SU-DHL-6 (cell line): ENCODE measurements at regions not wholly inside any gene's neighbourhood (a gene's known extent, or its start where the extent isn't known, plus 50 kb on each side); places are given as distances from the start of the nearest gene placed in this dataset.

Experiments used
- H2AFZ ChIP-seq: fragments of 200-600 bp; sonication (generic); 2 replicates; pipeline ENCODE4 v1.6.1; 2014; ENCODE audit warnings: low read depth, mild to moderate bottlenecking, moderate library complexity, mixed read lengths, antibody characterized with exemption, low read length; ENCODE audit not compliant: severe bottlenecking
- H3F3A ChIP-seq: fragments of 200-600 bp; shearing (Covaris generic); 2 replicates; pipeline ENCODE4 v1.6.0; 2016; ENCODE audit warnings: antibody characterized with exemption, mild to moderate bottlenecking; ENCODE audit not compliant: insufficient read depth
- H3K27ac ChIP-seq: fragments of 200-600 bp; sonication (generic); 2 replicates; pipeline ENCODE4 v1.5.1; 2016; ENCODE audit warnings: low read depth, mild to moderate bottlenecking, low read length, moderate library complexity, mixed read lengths
- H3K27me3 ChIP-seq: fragments of 200-600 bp; sonication (generic), shearing (Covaris generic); 2 replicates; pipeline ENCODE4 v1.6.0; 2014; ENCODE audit warnings: mild to moderate bottlenecking, low read length
- H3K36me3 ChIP-seq: fragments of 200-600 bp; sonication (generic); 2 replicates; pipeline ENCODE4 v1.6.1; 2014; ENCODE audit warnings: mild to moderate bottlenecking, low read length, mixed read lengths
- H3K4me2 ChIP-seq: fragments of 300-600, 200-600 bp; shearing (Covaris generic), sonication (generic); 2 replicates; pipeline ENCODE4 v1.6.0; 2014; ENCODE audit warnings: low read length, low read depth, mild to moderate bottlenecking; ENCODE audit not compliant: poor library complexity, severe bottlenecking
- H3K4me3 ChIP-seq: fragments of 200-600 bp; sonication (generic); 2 replicates; pipeline ENCODE4 v1.5.1; 2014; ENCODE audit warnings: antibody characterized with exemption, low read length, mild to moderate bottlenecking, mixed read lengths; ENCODE audit not compliant: insufficient read depth, poor library complexity, severe bottlenecking
- H3K79me2 ChIP-seq: fragments of 200-600 bp; sonication (generic); 2 replicates; pipeline ENCODE4 v1.6.1; 2014; ENCODE audit warnings: mild to moderate bottlenecking, low read length, moderate library complexity; ENCODE audit not compliant: insufficient read depth
- H3K9ac ChIP-seq: fragments of 200-600 bp; sonication (generic); 2 replicates; pipeline ENCODE4 v1.7.0; 2014; ENCODE audit warnings: mild to moderate bottlenecking, low read length
- H3K9me2 ChIP-seq: fragments of 200-600 bp; sonication (generic); replicated peaks from 2 replicates; pipeline ENCODE4 v1.6.1; 2014; ENCODE audit warnings: low read length; ENCODE audit not compliant: insufficient read depth
- H3K9me3 ChIP-seq: fragments of 200-600 bp; sonication (generic); 2 replicates; pipeline ENCODE4 v1.6.1; 2014; ENCODE audit warnings: low read length, mixed read lengths; ENCODE audit not compliant: insufficient read depth
- H4K20me1 ChIP-seq: fragments of 200-600 bp; sonication (generic); 2 replicates; pipeline ENCODE4 v1.6.1; 2014; ENCODE audit warnings: low read depth, mild to moderate bottlenecking, antibody characterized with exemption, low read length, moderate library complexity, mixed read lengths
- EZH2phosphoT487 ChIP-seq: fragments of 200-600 bp; sonication (generic), shearing (Covaris generic); conservative IDR thresholded peaks from 2 replicates; pipeline ENCODE4 v1.6.1; 2018; ENCODE audit warnings: mild to moderate bottlenecking, antibody characterized with exemption, low read length, moderate library complexity, mixed read lengths
- TF ChIP-seq, protein P1 (sequence below): fragments of 200-600 bp; sonication (generic); IDR thresholded peaks from one replicate; pipeline ENCODE4 v1.5.1; 2017; ENCODE audit warnings: antibody characterized with exemption, mild to moderate bottlenecking, low read length, moderate library complexity; ENCODE audit not compliant: insufficient read depth, poor library complexity, severe bottlenecking

DNA sequence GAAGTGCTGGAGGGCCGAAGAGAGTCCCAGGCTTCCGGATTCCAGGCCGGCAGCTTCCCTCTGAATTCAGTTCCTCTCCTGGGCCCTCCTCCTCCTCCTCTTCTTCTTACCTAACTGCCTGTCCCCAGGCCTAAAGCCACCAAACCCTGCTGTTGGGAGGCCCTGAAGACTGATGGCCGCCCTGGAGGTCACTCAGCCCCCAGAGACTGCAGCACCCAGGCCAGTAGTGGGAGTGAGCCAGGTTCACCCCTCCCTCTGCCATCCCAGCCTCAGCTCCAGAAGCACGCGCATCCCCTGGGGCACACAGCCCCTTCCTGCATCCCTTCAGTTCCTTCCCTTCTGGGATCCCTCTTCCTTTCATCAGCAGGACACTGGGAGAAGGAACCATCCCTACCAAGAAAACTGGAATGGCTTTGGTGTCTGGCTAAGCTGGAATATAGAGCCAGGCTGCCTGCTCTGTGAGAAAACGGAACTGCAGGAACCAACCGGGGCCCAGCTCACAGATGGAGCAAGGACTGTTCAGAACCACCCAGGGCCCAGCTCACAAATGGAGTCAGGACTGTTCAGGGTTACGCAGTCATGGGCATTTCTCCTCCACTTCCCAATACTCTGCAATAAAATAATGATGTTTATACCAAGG, 127.4 kb downstream of the NDUFA10 start:
- Histone ChIP-seq H3K9me3 (no peaks in the 10 kb centered on the region; the same call in 1 of the 2 replicates), H3K27ac (no peak overlapping the region), H3K9ac (no peak overlapping the region), H2AFZ (no peak overlapping the region), H3K4me2 (no peak overlapping the region), H3K9me2 (no peaks in the 10 kb centered on the region), H3K27me3 (no peaks in the 10 kb centered on the region), H3K79me2 (no peaks in the 10 kb centered on the region), H3F3A (no peaks in the 10 kb centered on the region), H3K36me3 (no peaks in the 10 kb centered on the region), H4K20me1 (no peaks in the 10 kb centered on the region), H3K4me3 (no peak overlapping the region)
- no peak for TF ChIP-seq EZH2phosphoT487
- TF ChIP-seq, protein P1, sequence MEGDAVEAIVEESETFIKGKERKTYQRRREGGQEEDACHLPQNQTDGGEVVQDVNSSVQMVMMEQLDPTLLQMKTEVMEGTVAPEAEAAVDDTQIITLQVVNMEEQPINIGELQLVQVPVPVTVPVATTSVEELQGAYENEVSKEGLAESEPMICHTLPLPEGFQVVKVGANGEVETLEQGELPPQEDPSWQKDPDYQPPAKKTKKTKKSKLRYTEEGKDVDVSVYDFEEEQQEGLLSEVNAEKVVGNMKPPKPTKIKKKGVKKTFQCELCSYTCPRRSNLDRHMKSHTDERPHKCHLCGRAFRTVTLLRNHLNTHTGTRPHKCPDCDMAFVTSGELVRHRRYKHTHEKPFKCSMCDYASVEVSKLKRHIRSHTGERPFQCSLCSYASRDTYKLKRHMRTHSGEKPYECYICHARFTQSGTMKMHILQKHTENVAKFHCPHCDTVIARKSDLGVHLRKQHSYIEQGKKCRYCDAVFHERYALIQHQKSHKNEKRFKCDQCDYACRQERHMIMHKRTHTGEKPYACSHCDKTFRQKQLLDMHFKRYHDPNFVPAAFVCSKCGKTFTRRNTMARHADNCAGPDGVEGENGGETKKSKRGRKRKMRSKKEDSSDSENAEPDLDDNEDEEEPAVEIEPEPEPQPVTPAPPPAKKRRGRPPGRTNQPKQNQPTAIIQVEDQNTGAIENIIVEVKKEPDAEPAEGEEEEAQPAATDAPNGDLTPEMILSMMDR, result no peak

DNA sequence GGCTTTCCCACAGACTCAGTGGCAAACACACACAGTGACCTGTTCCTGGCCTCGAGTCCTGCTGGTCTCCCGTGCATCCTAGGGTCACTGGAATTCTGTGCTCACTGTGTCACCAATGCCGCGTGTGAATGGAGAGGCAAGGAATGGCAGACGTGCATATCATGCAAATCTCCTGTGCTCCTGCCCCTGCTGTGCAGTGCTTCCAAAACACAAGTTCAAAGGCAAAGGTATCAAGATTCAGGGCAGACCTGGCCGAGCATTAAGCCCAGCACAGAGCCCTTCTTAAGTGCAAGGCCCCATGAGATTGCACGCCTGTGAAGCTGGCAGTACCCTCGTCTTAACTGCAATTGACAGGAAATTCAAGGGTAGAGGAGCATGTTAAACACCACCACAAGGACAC, 129.1 kb downstream of the NDUFA10 start:
- no peak overlapping the region for H3K9ac ChIP-seq
- H3K4me3 ChIP-seq, result no peak overlapping the region
- no peaks in the 10 kb centered on the region; the same call in 1 of the 2 replicates for H3K9me3 ChIP-seq
- H3K79me2 ChIP-seq, result no peaks in the 10 kb centered on the region
- TF ChIP-seq EZH2phosphoT487, result no peak
- TF ChIP-seq, protein P1, result no peak
- no peaks in the 10 kb centered on the region for H3K27me3 ChIP-seq
- H3K36me3 ChIP-seq, result no peaks in the 10 kb centered on the region
- no peak overlapping the region for H3K27ac ChIP-seq
- H3F3A ChIP-seq, result no peaks in the 10 kb centered on the region
- H4K20me1 ChIP-seq, result no peaks in the 10 kb centered on the region
- no peak overlapping the region for H3K4me2 ChIP-seq
- H3K9me2 ChIP-seq, result no peaks in the 10 kb centered on the region
- no peak overlapping the region for H2AFZ ChIP-seq

DNA sequence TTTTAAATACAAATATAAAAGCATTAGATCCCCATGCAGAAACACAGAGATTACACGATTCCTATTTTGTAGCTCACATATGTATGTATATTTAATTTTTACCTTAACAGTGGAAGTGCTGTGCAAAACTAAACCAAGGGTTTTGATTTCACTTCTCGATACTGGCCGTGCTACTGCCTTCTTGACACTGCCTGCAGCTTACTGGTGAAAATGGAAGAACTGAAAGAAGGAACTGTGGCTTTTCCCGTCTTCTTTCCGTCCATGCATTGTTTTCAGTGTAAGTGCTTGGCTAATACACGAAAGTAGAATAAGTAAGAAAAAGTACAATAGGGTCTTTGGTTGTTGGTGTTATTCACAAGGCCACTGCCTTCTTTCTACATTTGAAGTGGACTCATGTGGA, 129.5 kb downstream of the NDUFA10 start:
- H3K9ac ChIP-seq, result no peak overlapping the region
- H3K79me2 ChIP-seq, result no peaks in the 10 kb centered on the region
- H3K27ac ChIP-seq, result no peak overlapping the region
- H3K9me2 ChIP-seq, result no peaks in the 10 kb centered on the region
- H4K20me1 ChIP-seq, result no peaks in the 10 kb centered on the region
- no peak overlapping the region for H2AFZ ChIP-seq
- no peak overlapping the region for H3K4me3 ChIP-seq
- no peaks in the 10 kb centered on the region for H3K36me3 ChIP-seq
- TF ChIP-seq, protein P1, result no peak
- TF ChIP-seq EZH2phosphoT487, result no peak
- H3K9me3 ChIP-seq, result no peaks in the 10 kb centered on the region; the same call in 1 of the 2 replicates
- H3F3A ChIP-seq, result no peaks in the 10 kb centered on the region
- no peak overlapping the region for H3K4me2 ChIP-seq
- no peaks in the 10 kb centered on the region for H3K27me3 ChIP-seq
